HL-60 (cell line): ENCODE measurements at regions not wholly inside any gene's neighbourhood (a gene's known extent, or its start where the extent isn't known, plus 50 kb on each side); places are given as distances from the start of the nearest gene placed in this dataset.

Source experiments
- DNase-seq, 2 experiments: peaks; one replicate each; pipeline ENCODE4 v3.0.0-alpha.2; 2010 to 2020; ENCODE audit warnings: low read depth in 1 of 2, low spot score in 1 of 2
- H3K27ac ChIP-seq: fragments of 250-450 bp; sonication (Bioruptor Pico); replicated peaks from 2 replicates; pipeline ENCODE4 v1.5.1; 2020; ENCODE audit warnings: mild to moderate bottlenecking, moderate library complexity
- H3K27me3 ChIP-seq: fragments of 250-450 bp; sonication (Bioruptor Pico); 2 replicates; pipeline ENCODE4 v1.5.1; 2021; ENCODE audit warnings: mild to moderate bottlenecking, moderate library complexity; ENCODE audit not compliant: insufficient read depth, poor library complexity, severe bottlenecking
- H3K4me3 ChIP-seq: replicated peaks from 2 replicates; pipeline ENCODE4 v1.5.1; 2011; ENCODE audit warnings: mild to moderate bottlenecking, control low read depth, low read length; ENCODE audit not compliant: insufficient read depth
- GABPA ChIP-seq: IDR thresholded peaks from 2 replicates; pipeline ENCODE4 v1.6.1; 2012; ENCODE audit warnings: low read depth
- POLR2AphosphoS5 ChIP-seq: IDR thresholded peaks from 2 replicates; pipeline ENCODE4 v1.6.1; 2012; ENCODE audit warnings: low read depth
- SPI1 ChIP-seq: IDR thresholded peaks from 2 replicates; pipeline ENCODE4 v1.6.1; 2012; ENCODE audit warnings: low read depth, mild to moderate bottlenecking, borderline replicate concordance
- TF ChIP-seq, protein P1 (sequence below): IDR thresholded peaks from one replicate; pipeline ENCODE4 v1.5.1; 2011; ENCODE audit warnings: low read length, control low read depth, inconsistent platforms; ENCODE audit not compliant: insufficient read depth
- TF ChIP-seq, protein P2 (sequence below): IDR thresholded peaks from 2 replicates; pipeline ENCODE4 v1.6.1; 2012; ENCODE audit warnings: low read depth; ENCODE audit not compliant: insufficient replicate concordance

DNA sequence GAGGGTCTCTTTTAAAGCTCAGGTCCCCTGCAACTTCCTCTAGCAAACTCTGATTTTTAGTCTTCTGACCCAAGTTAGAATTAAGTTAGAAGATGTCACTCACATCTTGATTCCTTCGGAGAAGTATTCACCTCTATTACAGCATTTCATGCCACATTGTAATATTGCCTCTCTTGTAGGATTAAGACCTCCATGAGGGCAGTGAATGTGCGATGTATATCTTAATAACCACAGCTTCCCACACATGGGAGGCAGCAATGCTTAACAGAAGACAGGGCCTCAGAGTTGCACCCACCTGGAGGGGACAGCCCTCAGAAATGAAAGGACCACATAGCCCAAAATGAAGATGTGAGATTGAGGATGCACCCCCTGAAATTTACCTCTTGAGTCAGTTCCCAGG, 270.3 kb downstream of the HTR7 start:
- Histone ChIP-seq H3K4me3 (no peak overlapping the region), H3K27ac (no peak overlapping the region), H3K27me3 (no peaks in the 10 kb centered on the region)
- no peak for DNase-seq
- TF ChIP-seq GABPA (no peak), POLR2AphosphoS5 (no peak), SPI1 (no peak)
- TF ChIP-seq, protein P1, sequence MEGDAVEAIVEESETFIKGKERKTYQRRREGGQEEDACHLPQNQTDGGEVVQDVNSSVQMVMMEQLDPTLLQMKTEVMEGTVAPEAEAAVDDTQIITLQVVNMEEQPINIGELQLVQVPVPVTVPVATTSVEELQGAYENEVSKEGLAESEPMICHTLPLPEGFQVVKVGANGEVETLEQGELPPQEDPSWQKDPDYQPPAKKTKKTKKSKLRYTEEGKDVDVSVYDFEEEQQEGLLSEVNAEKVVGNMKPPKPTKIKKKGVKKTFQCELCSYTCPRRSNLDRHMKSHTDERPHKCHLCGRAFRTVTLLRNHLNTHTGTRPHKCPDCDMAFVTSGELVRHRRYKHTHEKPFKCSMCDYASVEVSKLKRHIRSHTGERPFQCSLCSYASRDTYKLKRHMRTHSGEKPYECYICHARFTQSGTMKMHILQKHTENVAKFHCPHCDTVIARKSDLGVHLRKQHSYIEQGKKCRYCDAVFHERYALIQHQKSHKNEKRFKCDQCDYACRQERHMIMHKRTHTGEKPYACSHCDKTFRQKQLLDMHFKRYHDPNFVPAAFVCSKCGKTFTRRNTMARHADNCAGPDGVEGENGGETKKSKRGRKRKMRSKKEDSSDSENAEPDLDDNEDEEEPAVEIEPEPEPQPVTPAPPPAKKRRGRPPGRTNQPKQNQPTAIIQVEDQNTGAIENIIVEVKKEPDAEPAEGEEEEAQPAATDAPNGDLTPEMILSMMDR: no peak
- TF ChIP-seq, protein P2, sequence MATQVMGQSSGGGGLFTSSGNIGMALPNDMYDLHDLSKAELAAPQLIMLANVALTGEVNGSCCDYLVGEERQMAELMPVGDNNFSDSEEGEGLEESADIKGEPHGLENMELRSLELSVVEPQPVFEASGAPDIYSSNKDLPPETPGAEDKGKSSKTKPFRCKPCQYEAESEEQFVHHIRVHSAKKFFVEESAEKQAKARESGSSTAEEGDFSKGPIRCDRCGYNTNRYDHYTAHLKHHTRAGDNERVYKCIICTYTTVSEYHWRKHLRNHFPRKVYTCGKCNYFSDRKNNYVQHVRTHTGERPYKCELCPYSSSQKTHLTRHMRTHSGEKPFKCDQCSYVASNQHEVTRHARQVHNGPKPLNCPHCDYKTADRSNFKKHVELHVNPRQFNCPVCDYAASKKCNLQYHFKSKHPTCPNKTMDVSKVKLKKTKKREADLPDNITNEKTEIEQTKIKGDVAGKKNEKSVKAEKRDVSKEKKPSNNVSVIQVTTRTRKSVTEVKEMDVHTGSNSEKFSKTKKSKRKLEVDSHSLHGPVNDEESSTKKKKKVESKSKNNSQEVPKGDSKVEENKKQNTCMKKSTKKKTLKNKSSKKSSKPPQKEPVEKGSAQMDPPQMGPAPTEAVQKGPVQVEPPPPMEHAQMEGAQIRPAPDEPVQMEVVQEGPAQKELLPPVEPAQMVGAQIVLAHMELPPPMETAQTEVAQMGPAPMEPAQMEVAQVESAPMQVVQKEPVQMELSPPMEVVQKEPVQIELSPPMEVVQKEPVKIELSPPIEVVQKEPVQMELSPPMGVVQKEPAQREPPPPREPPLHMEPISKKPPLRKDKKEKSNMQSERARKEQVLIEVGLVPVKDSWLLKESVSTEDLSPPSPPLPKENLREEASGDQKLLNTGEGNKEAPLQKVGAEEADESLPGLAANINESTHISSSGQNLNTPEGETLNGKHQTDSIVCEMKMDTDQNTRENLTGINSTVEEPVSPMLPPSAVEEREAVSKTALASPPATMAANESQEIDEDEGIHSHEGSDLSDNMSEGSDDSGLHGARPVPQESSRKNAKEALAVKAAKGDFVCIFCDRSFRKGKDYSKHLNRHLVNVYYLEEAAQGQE: no peak

DNA sequence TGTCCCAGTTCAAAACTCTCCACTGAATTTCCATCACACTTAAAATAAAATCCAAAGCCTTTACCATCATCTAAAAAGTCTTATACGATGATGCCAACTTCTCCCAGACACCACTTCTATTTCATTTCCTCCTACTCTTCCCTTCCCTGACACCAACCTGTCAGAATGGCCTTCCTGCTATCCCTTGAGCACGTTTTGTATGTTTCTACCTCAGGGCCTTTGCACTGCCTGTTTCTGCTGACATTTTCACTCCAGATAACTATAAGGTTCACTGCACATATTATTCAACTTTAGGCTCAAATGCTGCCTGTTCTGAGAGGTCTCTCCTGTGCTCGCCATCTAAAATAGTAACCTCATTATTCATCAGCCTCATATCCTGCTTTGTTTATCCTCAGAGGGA, 269.6 kb downstream of the HTR7 start:
- DNase-seq: no peak
- Histone ChIP-seq H3K27ac (no peak overlapping the region), H3K4me3 (no peak overlapping the region), H3K27me3 (no peaks in the 10 kb centered on the region)
- TF ChIP-seq, protein P1: no peak
- TF ChIP-seq, protein P2: no peak
- TF ChIP-seq POLR2AphosphoS5 (no peak), GABPA (no peak), SPI1 (no peak)

DNA sequence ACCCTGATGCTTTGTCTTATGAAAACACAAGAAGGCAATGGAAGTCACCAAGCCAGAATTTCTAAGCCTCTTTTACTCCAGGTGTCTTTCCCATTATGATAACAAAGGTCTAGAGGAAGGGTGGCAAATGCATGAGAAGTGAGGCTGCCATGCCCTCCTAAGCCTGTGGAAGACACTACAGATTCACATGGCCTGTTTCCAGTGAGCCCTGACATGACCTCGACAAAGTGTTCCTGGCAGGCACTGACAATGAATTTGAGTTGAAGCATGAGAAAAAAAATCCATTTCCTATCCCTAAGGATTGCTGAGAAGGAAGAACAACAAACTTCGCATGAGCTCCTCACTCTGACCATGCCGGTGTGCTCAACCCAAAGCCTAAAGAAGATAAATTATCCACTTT, 268.0 kb downstream of the HTR7 start:
- Histone ChIP-seq H3K4me3 (no peak overlapping the region), H3K27me3 (no peaks in the 10 kb centered on the region), H3K27ac (no peak overlapping the region)
- no peak for DNase-seq
- TF ChIP-seq, protein P2: no peak
- TF ChIP-seq SPI1: no peak
- TF ChIP-seq GABPA: no peak
- TF ChIP-seq POLR2AphosphoS5: no peak
- TF ChIP-seq, protein P1: no peak
